Progenitor cell of endocrine pancreas (in vitro differentiated cells): ENCODE measurements at regions not wholly inside any gene's neighbourhood (a gene's known extent, or its start where the extent isn't known, plus 50 kb on each side); places are given as distances from the start of the nearest gene placed in this dataset.

Source experiments
- DNase-seq: peaks from one replicate; pipeline ENCODE4 v3.0.0; 2021; ENCODE audit warnings: low spot score; ENCODE audit not compliant: unreplicated experiment
- H3K27ac Mint-ChIP-seq: 2 replicates; pipeline ENCODE4 v1.8.0; 2021; ENCODE audit warnings: mild to moderate bottlenecking, moderate library complexity, mixed read lengths
- H3K27me3 Mint-ChIP-seq: 2 replicates; pipeline ENCODE4 v1.8.0; 2021; ENCODE audit warnings: mixed read lengths
- H3K36me3 Mint-ChIP-seq: 2 replicates; pipeline ENCODE4 v1.8.0; 2022; ENCODE audit warnings: mixed read lengths; ENCODE audit not compliant: insufficient read depth
- H3K4me1 Mint-ChIP-seq: 2 replicates; pipeline ENCODE4 v1.8.0; 2021; ENCODE audit warnings: low read depth, mixed read lengths
- H3K4me3 Mint-ChIP-seq: 2 replicates; pipeline ENCODE4 v1.8.0; 2021; ENCODE audit warnings: low read depth, mild to moderate bottlenecking, moderate library complexity, mixed read lengths
- H3K9me3 Mint-ChIP-seq: 2 replicates; pipeline ENCODE4 v1.8.0; 2021; ENCODE audit warnings: low read depth, mixed read lengths
- TF ChIP-seq, protein P1 (sequence below): fragments of 200-600 bp; sonication (generic); IDR thresholded peaks from one replicate; pipeline ENCODE4 v1.5.0; 2021; ENCODE audit warnings: antibody characterized with exemption, mild to moderate bottlenecking; ENCODE audit not compliant: unreplicated experiment

DNA sequence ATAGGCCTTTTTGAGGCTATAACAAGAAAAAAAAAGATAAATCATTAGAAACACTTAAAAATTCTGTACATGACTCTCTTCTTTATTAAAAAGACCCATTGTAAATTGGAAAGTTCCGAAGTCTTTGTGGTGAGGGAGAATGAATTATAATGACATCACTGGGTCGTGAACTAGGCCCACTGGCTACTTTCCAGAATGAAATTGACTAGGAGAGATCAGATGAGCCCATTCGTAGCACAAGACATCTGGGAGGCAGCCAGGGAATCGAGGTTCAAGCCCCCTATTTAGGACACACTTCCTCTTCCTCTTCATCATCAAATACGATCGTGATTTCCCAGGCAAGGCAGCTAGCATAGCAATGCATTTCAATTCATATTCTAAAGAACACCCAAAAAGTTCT, 889.8 kb upstream of the NR2F2 start:
- Mint-ChIP-seq H3K27me3 (peaks cover 8% of the 10 kb centered on the region), H3K27ac (no peak overlapping the region), H3K4me3 (no peak overlapping the region), H3K9me3 (peaks cover 4% of the 10 kb centered on the region), H3K36me3 (no peaks in the 10 kb centered on the region), H3K4me1 (no peaks in the 10 kb centered on the region)
- no peak for DNase-seq
- TF ChIP-seq, protein P1, sequence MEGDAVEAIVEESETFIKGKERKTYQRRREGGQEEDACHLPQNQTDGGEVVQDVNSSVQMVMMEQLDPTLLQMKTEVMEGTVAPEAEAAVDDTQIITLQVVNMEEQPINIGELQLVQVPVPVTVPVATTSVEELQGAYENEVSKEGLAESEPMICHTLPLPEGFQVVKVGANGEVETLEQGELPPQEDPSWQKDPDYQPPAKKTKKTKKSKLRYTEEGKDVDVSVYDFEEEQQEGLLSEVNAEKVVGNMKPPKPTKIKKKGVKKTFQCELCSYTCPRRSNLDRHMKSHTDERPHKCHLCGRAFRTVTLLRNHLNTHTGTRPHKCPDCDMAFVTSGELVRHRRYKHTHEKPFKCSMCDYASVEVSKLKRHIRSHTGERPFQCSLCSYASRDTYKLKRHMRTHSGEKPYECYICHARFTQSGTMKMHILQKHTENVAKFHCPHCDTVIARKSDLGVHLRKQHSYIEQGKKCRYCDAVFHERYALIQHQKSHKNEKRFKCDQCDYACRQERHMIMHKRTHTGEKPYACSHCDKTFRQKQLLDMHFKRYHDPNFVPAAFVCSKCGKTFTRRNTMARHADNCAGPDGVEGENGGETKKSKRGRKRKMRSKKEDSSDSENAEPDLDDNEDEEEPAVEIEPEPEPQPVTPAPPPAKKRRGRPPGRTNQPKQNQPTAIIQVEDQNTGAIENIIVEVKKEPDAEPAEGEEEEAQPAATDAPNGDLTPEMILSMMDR, result no peak

DNA sequence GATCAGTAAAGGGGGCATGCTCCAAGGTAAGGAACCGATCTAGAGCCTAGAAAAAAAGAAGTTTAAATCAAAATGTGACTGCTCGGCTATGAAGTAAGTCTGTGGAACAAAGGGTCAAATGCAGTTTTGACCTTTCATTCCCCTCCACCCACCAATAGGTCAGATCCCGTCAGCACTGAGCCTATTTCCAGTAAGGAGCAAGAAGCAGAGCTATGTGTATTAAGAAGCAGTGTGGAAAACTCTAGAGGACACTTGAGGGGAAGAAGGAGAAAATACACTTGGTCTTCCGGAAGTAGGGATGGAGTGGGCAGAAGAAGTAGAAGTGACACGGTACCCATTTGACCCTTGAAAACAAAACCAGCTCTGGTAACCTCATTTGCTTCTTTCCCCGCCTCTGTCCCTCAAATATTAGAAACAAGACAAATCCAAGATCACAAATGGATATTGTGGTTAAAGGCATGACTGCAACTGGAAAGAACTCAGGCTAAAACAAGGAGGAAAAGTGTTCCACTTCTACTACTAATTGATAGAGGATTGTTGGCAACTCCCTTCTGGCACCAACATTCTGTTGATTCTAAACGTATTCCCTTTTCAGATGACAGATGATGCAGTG, 888.3 kb upstream of the NR2F2 start:
- no peaks in the 10 kb centered on the region for H3K4me1 Mint-ChIP-seq

DNA sequence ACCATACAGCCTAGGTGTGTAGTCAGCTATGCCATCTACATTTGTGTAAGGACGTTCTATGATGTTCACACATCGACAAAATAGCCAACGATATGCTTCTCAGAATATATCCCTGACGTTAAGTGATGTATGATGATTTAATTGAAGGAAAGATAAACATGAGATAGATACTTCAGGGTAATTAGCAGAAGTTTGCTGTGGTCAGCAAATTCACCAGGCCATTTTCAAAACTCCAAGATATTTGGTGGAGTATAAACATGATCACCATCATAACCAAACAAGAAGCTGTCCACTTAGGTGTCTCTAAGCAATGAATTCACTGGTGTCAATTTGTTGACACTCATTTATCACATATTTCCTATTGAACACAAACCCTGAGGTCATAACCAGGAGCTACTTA, 885.6 kb upstream of the NR2F2 start:
- Mint-ChIP-seq H3K27ac (no peak overlapping the region), H3K4me3 (no peak overlapping the region), H3K36me3 (no peaks in the 10 kb centered on the region), H3K9me3 (peaks cover 4% of the 10 kb centered on the region), H3K27me3 (peaks cover 13% of the 10 kb centered on the region), H3K4me1 (no peaks in the 10 kb centered on the region)
- TF ChIP-seq, protein P1, result no peak
- no peak for DNase-seq

More for the DNA sequence above, 888.3 kb upstream of the NR2F2 start:
- DNase-seq, result no peak
- peaks cover 5% of the 10 kb centered on the region for H3K27me3 Mint-ChIP-seq
- no peak overlapping the region for H3K27ac Mint-ChIP-seq
- no peaks in the 10 kb centered on the region for H3K36me3 Mint-ChIP-seq
- peaks cover 4% of the 10 kb centered on the region for H3K9me3 Mint-ChIP-seq
- TF ChIP-seq, protein P1, result no peak
- no peak overlapping the region for H3K4me3 Mint-ChIP-seq

DNA sequence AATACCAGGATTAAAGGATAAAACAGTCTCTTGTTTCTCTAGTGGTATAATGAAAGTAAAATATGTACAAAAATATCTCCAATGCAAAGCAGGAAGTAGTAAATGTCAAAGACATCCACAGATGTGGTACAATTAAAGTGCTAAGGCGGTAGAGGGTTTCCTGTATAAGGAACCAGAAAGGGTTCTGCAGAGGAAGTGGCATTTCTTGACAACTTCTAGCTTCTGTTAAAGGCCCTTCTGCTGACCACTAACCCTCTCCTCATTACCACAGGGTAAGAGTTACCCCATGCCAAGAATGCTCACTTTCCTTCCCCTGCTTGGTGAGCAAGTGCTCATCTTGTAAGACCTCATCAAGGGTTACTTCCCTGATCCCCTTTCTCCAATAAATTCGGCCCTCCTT, 883.6 kb upstream of the NR2F2 start:
- H3K27ac Mint-ChIP-seq, result no peak overlapping the region

DNA sequence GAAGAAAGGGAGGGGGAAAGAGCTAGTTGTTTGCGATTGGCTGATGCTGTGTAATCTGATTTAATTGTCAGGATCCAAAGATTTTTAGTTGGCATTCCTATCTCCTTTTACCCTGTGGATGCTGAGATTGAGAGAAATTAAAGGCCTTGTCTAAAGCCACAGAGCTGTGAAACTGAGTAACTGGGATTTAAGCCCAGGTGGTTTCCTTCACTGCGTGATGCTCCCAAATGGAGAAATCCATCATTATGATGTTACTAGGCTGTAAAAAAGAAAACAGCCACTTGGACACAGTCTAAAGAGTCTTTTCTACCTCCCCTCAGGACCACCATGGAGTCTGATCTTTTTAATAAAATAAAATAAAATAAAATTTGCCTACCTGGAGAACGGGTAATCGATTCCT, 883.0 kb upstream of the NR2F2 start:
- Mint-ChIP-seq H3K9me3 (peaks cover 4% of the 10 kb centered on the region), H3K4me3 (no peak overlapping the region), H3K36me3 (no peaks in the 10 kb centered on the region), H3K4me1 (peaks cover 10% of the 10 kb centered on the region), H3K27ac (no peak overlapping the region), H3K27me3 (peaks cover 13% of the 10 kb centered on the region)
- DNase-seq, result no peak
- TF ChIP-seq, protein P1, result no peak

More for the DNA sequence above, 883.6 kb upstream of the NR2F2 start:
- peaks cover 13% of the 10 kb centered on the region for H3K27me3 Mint-ChIP-seq
- no peak for DNase-seq
- peaks cover 4% of the 10 kb centered on the region for H3K9me3 Mint-ChIP-seq
- H3K4me1 Mint-ChIP-seq, result peaks cover 8% of the 10 kb centered on the region
- H3K4me3 Mint-ChIP-seq, result no peak overlapping the region
- no peaks in the 10 kb centered on the region for H3K36me3 Mint-ChIP-seq
- TF ChIP-seq, protein P1, result no peak
